A549 (cell line): ENCODE measurements at regions not wholly inside any gene's neighbourhood (a gene's known extent, or its start where the extent isn't known, plus 50 kb on each side); places are given as distances from the start of the nearest gene placed in this dataset.

Experiments
- ATAC-seq, 2 experiments: fragments of 200-7000 bp in 1 of 2; fragments of >200 bp in 1 of 2; cut with Nextera tagmentation in 1 of 2; cut with Tn5 transposase in 1 of 2; 3 replicates each; pipeline versions ENCODE4 v1.8.0 to v1.9.1; 2018 to 2020; ENCODE audit warnings: mild to moderate bottlenecking in 1 of 2, moderate library complexity in 1 of 2
- CTCF ChIA-PET: fragments of 300-600 bp; sonication (Branson Sonifier 250); formaldehyde crosslinking; extraction: SDS; loops from one replicate; lab custom pipeline; 2021; ENCODE audit warnings: antibody characterized with exemption, inconsistent platforms; lab: Yijun Ruan, JAX
- POLR2A ChIA-PET: fragments of 350-600 bp; formaldehyde crosslinking; extraction: SDS; loops from one replicate; lab custom pipeline; 2021; ENCODE audit warnings: antibody characterized with exemption, inconsistent platforms; lab: Yijun Ruan, JAX
- DNase-seq, 2 experiments: peaks; one replicate each; pipeline versions ENCODE4 v3.0.0 to v3.0.0-alpha.2; 2011 to 2016; ENCODE audit warnings: low read depth in 1 of 2, low spot score in 1 of 2
- FAIRE-seq: peaks from 2 replicates; lab custom pipeline; 2011; peaks lifted over from hg19 to GRCh38; lab: Jason Lieb, UNC
- H3K27ac ChIP-seq, 2 experiments: fragments of >200 bp; sonication (Bioruptor Twin); formaldehyde crosslinking; 3 replicates each; pipeline ENCODE4 v1.5.1; 2016 to 2017
- H3K4me1 ChIP-seq: fragments of >200 bp; sonication (Bioruptor Twin); formaldehyde crosslinking; 3 replicates; pipeline ENCODE4 v1.6.1; 2016
- H3K4me2 ChIP-seq: fragments of >200 bp; sonication (Bioruptor Twin); formaldehyde crosslinking; 3 replicates; pipeline ENCODE4 v1.6.1; 2016
- H3K4me3 ChIP-seq: fragments of >200 bp; sonication (Bioruptor Twin); formaldehyde crosslinking; 3 replicates; pipeline ENCODE4 v1.5.1; 2016
- H3K9me3 ChIP-seq: fragments of >200 bp; sonication (Bioruptor Twin); formaldehyde crosslinking; 3 replicates; pipeline ENCODE4 v1.6.1; 2016
- BHLHE40 ChIP-seq: IDR thresholded peaks from 2 replicates; pipeline ENCODE4 v1.6.1; 2012; ENCODE audit warnings: low read depth, low read length, inconsistent platforms
- CBX2 ChIP-seq: fragments of 200-600 bp; sonication (generic); IDR thresholded peaks from 2 replicates; pipeline ENCODE4 v1.6.1; 2016; ENCODE audit warnings: low read depth, mild to moderate bottlenecking, borderline replicate concordance
- EHF ChIP-seq: fragments of 250-450 bp; sonication (Bioruptor Pico); IDR thresholded peaks from 2 replicates; pipeline ENCODE4 v1.5.0; 2020; ENCODE audit warnings: mild to moderate bottlenecking
- ESRRA ChIP-seq: fragments of 150-350 bp; IDR thresholded peaks from 2 replicates; pipeline ENCODE4 v1.6.1; 2014; ENCODE audit warnings: mild to moderate bottlenecking, low read length, borderline replicate concordance
- FOSL2 ChIP-seq, 2 experiments: fragments of 450-650 bp in 1 of 2; fragments of >200 bp in 1 of 2; sonication (Bioruptor Twin) in 1 of 2; formaldehyde crosslinking; IDR thresholded peaks; 2 replicates each; pipeline versions ENCODE4 v1.5.0 to v1.6.1; 2016 to 2020; ENCODE audit warnings: mild to moderate bottlenecking in 1 of 2, moderate library complexity in 1 of 2
- FOXS1 ChIP-seq: fragments of 250-450 bp; sonication (Bioruptor Pico); IDR thresholded peaks from 2 replicates; pipeline ENCODE4 v1.5.0; 2020; ENCODE audit warnings: mild to moderate bottlenecking, moderate library complexity
- HEYL ChIP-seq: fragments of 250-450 bp; sonication (Bioruptor Pico); IDR thresholded peaks from 2 replicates; pipeline ENCODE4 v1.8.0; 2021; ENCODE audit warnings: mild to moderate bottlenecking, moderate library complexity
- HMGXB4 ChIP-seq: fragments of 250-450 bp; sonication (Bioruptor Pico); IDR thresholded peaks from 2 replicates; pipeline ENCODE4 v1.5.0; 2021; ENCODE audit warnings: mild to moderate bottlenecking, moderate library complexity, borderline replicate concordance
- HOXB13 ChIP-seq: fragments of 250-450 bp; sonication (Bioruptor Pico); IDR thresholded peaks from 2 replicates; pipeline ENCODE4 v1.5.0; 2020; ENCODE audit warnings: low read depth, mild to moderate bottlenecking, moderate library complexity
- JUN ChIP-seq, 2 experiments: fragments of >200 bp; sonication (Bioruptor Twin); formaldehyde crosslinking; IDR thresholded peaks; 2 replicates in 1 of 2; 3 replicates in 1 of 2; pipeline ENCODE4 v1.6.1; 2016 to 2017
- KDM1A ChIP-seq: fragments of 200-600 bp; sonication (generic); IDR thresholded peaks from 2 replicates; pipeline ENCODE4 v1.6.1; 2016; ENCODE audit warnings: low read depth, mild to moderate bottlenecking
- MAFK ChIP-seq: fragments of 450-650 bp; IDR thresholded peaks from 2 replicates; pipeline ENCODE4 v1.6.1; 2014; ENCODE audit not compliant: partially characterized antibody
- MAX ChIP-seq: IDR thresholded peaks from 2 replicates; pipeline ENCODE4 v1.6.1; 2012
- MAZ ChIP-seq: fragments of 150-350 bp; IDR thresholded peaks from 2 replicates; pipeline ENCODE4 v1.6.1; 2014; ENCODE audit warnings: antibody characterized with exemption, low read depth, low read length, borderline replicate concordance
- NFE2L2 ChIP-seq: fragments of 150-350 bp; conservative IDR thresholded peaks from 2 replicates; pipeline ENCODE4 v1.6.1; 2014; ENCODE audit warnings: low read length
- POLR2A ChIP-seq: IDR thresholded peaks from 2 replicates; pipeline ENCODE4 v1.6.1; 2012; ENCODE audit warnings: mild to moderate bottlenecking, low read length
- RAD21 ChIP-seq, 2 experiments: fragments of >200 bp in 1 of 2; sonication (Bioruptor Twin) in 1 of 2; formaldehyde crosslinking in 1 of 2; IDR thresholded peaks in 1 of 2; conservative IDR thresholded peaks in 1 of 2; 2 replicates in 1 of 2; 3 replicates in 1 of 2; pipeline ENCODE4 v1.6.1; 2012 to 2018; ENCODE audit warnings: inconsistent platforms in 1 of 2
- SMC3 ChIP-seq: fragments of >200 bp; sonication (Bioruptor Twin); formaldehyde crosslinking; IDR thresholded peaks from 3 replicates; pipeline ENCODE4 v1.6.1; 2018; ENCODE audit warnings: inconsistent platforms
- TFCP2L1 ChIP-seq: fragments of 250-450 bp; sonication (Bioruptor Pico); IDR thresholded peaks from 2 replicates; pipeline ENCODE4 v1.5.0; 2021; ENCODE audit warnings: mild to moderate bottlenecking
- ZNF302 ChIP-seq: fragments of 250-450 bp; sonication (Bioruptor Pico); IDR thresholded peaks from 2 replicates; pipeline ENCODE4 v1.9.0; 2021; ENCODE audit warnings: inconsistent platforms, mild to moderate bottlenecking, moderate library complexity
- ZSCAN20 ChIP-seq: fragments of 250-450 bp; sonication (Bioruptor Pico); IDR thresholded peaks from 2 replicates; pipeline ENCODE4 v1.8.0; 2022; ENCODE audit warnings: mild to moderate bottlenecking, moderate library complexity
- WGBS: methylation state at CpG from one replicate; pipeline ENCODE4 v1.1.6; 2017; ENCODE audit errors: missing lambda C conversion rate; 5-methylcytosine and 5-hydroxymethylcytosine counted together
- TF ChIP-seq, protein P1 (sequence below): fragments of 450-650 bp; IDR thresholded peaks from 2 replicates; pipeline ENCODE4 v1.6.1; 2014; ENCODE audit warnings: antibody characterized with exemption
- TF ChIP-seq, protein P2 (sequence below): fragments of >200 bp; sonication (Bioruptor Twin); formaldehyde crosslinking; IDR thresholded peaks from 3 replicates; pipeline ENCODE4 v1.5.1; 2016
- TF ChIP-seq, protein P3 (sequence below): IDR thresholded peaks from 2 replicates; pipeline ENCODE4 v1.6.1; 2012; ENCODE audit warnings: low read depth, borderline replicate concordance
- TF ChIP-seq, protein P4 (sequence below): fragments of >200 bp; sonication (Bioruptor Twin); formaldehyde crosslinking; IDR thresholded peaks from 2 replicates; pipeline ENCODE4 v1.6.1; 2016

GRCh38 chr7:133132906-133133305 is 51.0 kb upstream of the CHCHD3 start:
- no peak overlapping the region for H3K27ac ChIP-seq
- POLR2A ChIA-PET = no interaction called here
- no peaks in the 10 kb centered on the region for H3K9me3 ChIP-seq
- H3K4me2 ChIP-seq = no peak overlapping the region
- WGBS = 25% methylated on average over 4 of the region's 4 CpGs
- ATAC-seq (no peak), DNase-seq (no peak)
- no peak overlapping the region for H3K4me3 ChIP-seq
- TF ChIP-seq POLR2A (no peak), HMGXB4 (CRISPR knock-in tag) (no peak), TFCP2L1 (CRISPR knock-in tag) (no peak), MAX (no peak), RAD21 (conservative IDR thresholded peaks at IDR 0.05 in 1 of 2, IDR thresholded peaks at IDR 0.05 in 1 of 2) (no peak), JUN (IDR thresholded peaks at IDR 0.05) (no peak), KDM1A (no peak), HEYL (CRISPR knock-in tag) (no peak), CBX2 (no peak), ESRRA (no peak), EHF (CRISPR knock-in tag) (no peak), ZNF302 (CRISPR knock-in tag) (no peak), ZSCAN20 (CRISPR knock-in tag) (no peak)
- TF ChIP-seq, protein P1, sequence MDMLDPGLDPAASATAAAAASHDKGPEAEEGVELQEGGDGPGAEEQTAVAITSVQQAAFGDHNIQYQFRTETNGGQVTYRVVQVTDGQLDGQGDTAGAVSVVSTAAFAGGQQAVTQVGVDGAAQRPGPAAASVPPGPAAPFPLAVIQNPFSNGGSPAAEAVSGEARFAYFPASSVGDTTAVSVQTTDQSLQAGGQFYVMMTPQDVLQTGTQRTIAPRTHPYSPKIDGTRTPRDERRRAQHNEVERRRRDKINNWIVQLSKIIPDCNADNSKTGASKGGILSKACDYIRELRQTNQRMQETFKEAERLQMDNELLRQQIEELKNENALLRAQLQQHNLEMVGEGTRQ = no peak
- TF ChIP-seq, protein P2, sequence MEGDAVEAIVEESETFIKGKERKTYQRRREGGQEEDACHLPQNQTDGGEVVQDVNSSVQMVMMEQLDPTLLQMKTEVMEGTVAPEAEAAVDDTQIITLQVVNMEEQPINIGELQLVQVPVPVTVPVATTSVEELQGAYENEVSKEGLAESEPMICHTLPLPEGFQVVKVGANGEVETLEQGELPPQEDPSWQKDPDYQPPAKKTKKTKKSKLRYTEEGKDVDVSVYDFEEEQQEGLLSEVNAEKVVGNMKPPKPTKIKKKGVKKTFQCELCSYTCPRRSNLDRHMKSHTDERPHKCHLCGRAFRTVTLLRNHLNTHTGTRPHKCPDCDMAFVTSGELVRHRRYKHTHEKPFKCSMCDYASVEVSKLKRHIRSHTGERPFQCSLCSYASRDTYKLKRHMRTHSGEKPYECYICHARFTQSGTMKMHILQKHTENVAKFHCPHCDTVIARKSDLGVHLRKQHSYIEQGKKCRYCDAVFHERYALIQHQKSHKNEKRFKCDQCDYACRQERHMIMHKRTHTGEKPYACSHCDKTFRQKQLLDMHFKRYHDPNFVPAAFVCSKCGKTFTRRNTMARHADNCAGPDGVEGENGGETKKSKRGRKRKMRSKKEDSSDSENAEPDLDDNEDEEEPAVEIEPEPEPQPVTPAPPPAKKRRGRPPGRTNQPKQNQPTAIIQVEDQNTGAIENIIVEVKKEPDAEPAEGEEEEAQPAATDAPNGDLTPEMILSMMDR = no peak
- TF ChIP-seq, all 56 proteins: peak for 0
- H3K4me1 ChIP-seq = no peaks in the 10 kb centered on the region
- CTCF ChIA-PET = interaction anchor here (1.2 kb wide), 1 partner anchor 11 kb away, joined by 3 read pairs; no protein-coding TSS in a partner anchor
- FAIRE-seq = no peak

DNA sequence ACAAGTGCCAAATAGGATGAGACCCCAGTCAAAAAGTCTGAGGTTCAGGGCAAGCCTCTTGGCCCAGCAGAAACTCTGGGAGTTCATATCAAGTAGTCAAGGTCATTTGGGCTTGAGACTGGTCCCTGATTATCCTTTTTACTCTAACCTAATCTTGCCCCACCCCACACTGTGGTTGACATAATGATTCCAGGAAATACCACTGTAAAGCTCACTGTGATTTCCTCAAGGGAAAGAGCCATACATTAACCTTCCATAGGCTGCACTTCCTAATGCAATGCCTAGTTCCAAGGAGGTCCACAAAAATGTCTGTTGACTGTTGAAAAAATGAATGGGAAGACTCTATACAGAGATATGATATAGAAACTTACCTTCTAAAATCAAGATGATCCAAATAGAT is 52.9 kb upstream of the CHCHD3 start:
- no peak for ATAC-seq
- TF ChIP-seq, protein P1 = no peak
- no peak for TF ChIP-seq BHLHE40
- TF ChIP-seq HOXB13 = no peak
- no peak for TF ChIP-seq FOSL2 (IDR thresholded peaks at IDR 0.05)
- TF ChIP-seq FOSL2 (CRISPR knock-in tag; IDR thresholded peaks at IDR 0.05) = no peak
- TF ChIP-seq TFCP2L1 (CRISPR knock-in tag) = no peak
- TF ChIP-seq, protein P3, sequence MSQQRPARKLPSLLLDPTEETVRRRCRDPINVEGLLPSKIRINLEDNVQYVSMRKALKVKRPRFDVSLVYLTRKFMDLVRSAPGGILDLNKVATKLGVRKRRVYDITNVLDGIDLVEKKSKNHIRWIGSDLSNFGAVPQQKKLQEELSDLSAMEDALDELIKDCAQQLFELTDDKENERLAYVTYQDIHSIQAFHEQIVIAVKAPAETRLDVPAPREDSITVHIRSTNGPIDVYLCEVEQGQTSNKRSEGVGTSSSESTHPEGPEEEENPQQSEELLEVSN = no peak
- TF ChIP-seq FOXS1 (CRISPR knock-in tag) = no peak
- TF ChIP-seq, protein P4, sequence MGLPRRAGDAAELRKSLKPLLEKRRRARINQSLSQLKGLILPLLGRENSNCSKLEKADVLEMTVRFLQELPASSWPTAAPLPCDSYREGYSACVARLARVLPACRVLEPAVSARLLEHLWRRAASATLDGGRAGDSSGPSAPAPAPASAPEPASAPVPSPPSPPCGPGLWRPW = no peak
- TF ChIP-seq SMC3 = no peak
- TF ChIP-seq ZSCAN20 (CRISPR knock-in tag) = no peak
- TF ChIP-seq MAZ = no peak
- no peak for TF ChIP-seq NFE2L2
- no peak for TF ChIP-seq MAFK
- no peak for TF ChIP-seq HMGXB4 (CRISPR knock-in tag)
- TF ChIP-seq, all 56 proteins: peak for 0
- no peaks in the 10 kb centered on the region for H3K9me3 ChIP-seq
- no peak overlapping the region for H3K4me2 ChIP-seq
- ChIA-PET CTCF (interaction anchor here (0.6 to 1.2 kb wide), 4 partner anchors 29 to 1450 kb away, joined by 3 to 5 read pairs (median 4); no protein-coding TSS in a partner anchor), POLR2A (no interaction called here)
- no peak overlapping the region for H3K4me3 ChIP-seq
- no peak overlapping the region for H3K27ac ChIP-seq
- H3K4me1 ChIP-seq = no peaks in the 10 kb centered on the region
- FAIRE-seq = no peak
- no peak for DNase-seq
